Activated B cell treated with CpG ODN at 0.5 μM for 24 hours (primary cell): ENCODE measurements at regions not wholly inside any gene's neighbourhood (a gene's known extent, or its start where the extent isn't known, plus 50 kb on each side); places are given as distances from the start of the nearest gene placed in this dataset.

ENCODE experiments used
- ATAC-seq: fragments of 200-7000 bp; cut with Tn5 transposase; one replicate; pipeline ENCODE4 v1.10.0; 2021; ENCODE audit warnings: low read depth, mild to moderate bottlenecking, moderate library complexity
- CTCF ChIA-PET: fragments of 350-600 bp; sonication (Branson Sonifier 250); formaldehyde crosslinking; loops from one replicate; lab custom pipeline; 2021; ENCODE audit warnings: antibody characterized with exemption; lab: Charles Lee
- POLR2A ChIA-PET: fragments of 350-600 bp; sonication (Branson Sonifier 250); formaldehyde crosslinking; loops from one replicate; lab custom pipeline; 2021; ENCODE audit warnings: antibody characterized with exemption; lab: Charles Lee
- DNase-seq: peaks from one replicate; pipeline ENCODE4 v3.0.0; 2022
- H3K27ac Mint-ChIP-seq: one replicate; pipeline ENCODE4 v1.8.0; 2020; ENCODE audit warnings: mixed read lengths
- H3K27me3 Mint-ChIP-seq: one replicate; pipeline ENCODE4 v1.8.0; 2021; ENCODE audit warnings: mixed read lengths
- H3K36me3 Mint-ChIP-seq: one replicate; pipeline ENCODE4 v1.8.0; 2021; ENCODE audit warnings: low read depth, mixed read lengths
- H3K4me1 Mint-ChIP-seq: one replicate; pipeline ENCODE4 v1.8.0; 2021; ENCODE audit warnings: mixed read lengths
- H3K4me3 Mint-ChIP-seq: one replicate; pipeline ENCODE4 v1.8.0; 2020; ENCODE audit warnings: mild to moderate bottlenecking, mixed read lengths
- H3K9me3 Mint-ChIP-seq: one replicate; pipeline ENCODE4 v1.8.0; 2020; ENCODE audit warnings: mixed read lengths
- CTCF ChIP-seq: fragments of 200-600 bp; IDR thresholded peaks from one replicate; pipeline ENCODE4 v1.8.0; 2022; ENCODE audit warnings: antibody characterized with exemption, mild to moderate bottlenecking
- intact Hi-C: fragments of 100-400 bp; cut with micrococcal nuclease; formaldehyde crosslinking; loops from one replicate; pipeline ENCODE4 v1.15.1; 2024

GRCh38 chr6:101113468-101114260, 232.5 kb upstream of the ASCC3 start:
- no peak for TF ChIP-seq CTCF

GRCh38 chr6:101114703-101115102, 233.6 kb upstream of the ASCC3 start:
- ChIA-PET CTCF (no interaction called here), POLR2A (no interaction called here)
- no peak for TF ChIP-seq CTCF
- no peak for DNase-seq
- H3K4me3 Mint-ChIP-seq = no peak overlapping the region
- no peaks in the 10 kb centered on the region for H3K4me1 Mint-ChIP-seq
- no peak for ATAC-seq
- intact Hi-C loops = no loop called here
- no peaks in the 10 kb centered on the region for H3K36me3 Mint-ChIP-seq
- no peaks in the 10 kb centered on the region for H3K9me3 Mint-ChIP-seq
- H3K27ac Mint-ChIP-seq = no peak overlapping the region
- no peaks in the 10 kb centered on the region for H3K27me3 Mint-ChIP-seq

More at GRCh38 chr6:101113468-101114260, 232.5 kb upstream of the ASCC3 start:
- Mint-ChIP-seq H3K27me3 (no peaks in the 10 kb centered on the region), H3K36me3 (no peaks in the 10 kb centered on the region), H3K4me3 (no peak overlapping the region), H3K27ac (no peak overlapping the region), H3K9me3 (no peaks in the 10 kb centered on the region), H3K4me1 (no peaks in the 10 kb centered on the region)
- CTCF ChIA-PET = no interaction called here
- no peak for DNase-seq
- POLR2A ChIA-PET = no interaction called here
- ATAC-seq = no peak
- intact Hi-C loops = no loop called here

GRCh38 chr6:101116337-101116736, 235.2 kb upstream of the ASCC3 start:
- Mint-ChIP-seq H3K9me3 (no peaks in the 10 kb centered on the region), H3K27me3 (no peaks in the 10 kb centered on the region), H3K36me3 (no peaks in the 10 kb centered on the region), H3K4me3 (no peak overlapping the region), H3K27ac (no peak overlapping the region), H3K4me1 (no peaks in the 10 kb centered on the region)
- POLR2A ChIA-PET = no interaction called here
- no peak for TF ChIP-seq CTCF
- DNase-seq (no peak), ATAC-seq (no peak)
- intact Hi-C loops = no loop called here
- CTCF ChIA-PET = no interaction called here

GRCh38 chr6:101117393-101118135, 236.4 kb upstream of the ASCC3 start:
- ChIA-PET CTCF (no interaction called here), POLR2A (no interaction called here)
- ATAC-seq (no peak), DNase-seq (no peak)
- Mint-ChIP-seq H3K4me3 (no peak overlapping the region), H3K9me3 (no peaks in the 10 kb centered on the region), H3K27me3 (no peaks in the 10 kb centered on the region), H3K36me3 (no peaks in the 10 kb centered on the region), H3K4me1 (no peaks in the 10 kb centered on the region), H3K27ac (no peak overlapping the region)
- TF ChIP-seq CTCF = no peak
- intact Hi-C loops = no loop called here

- no peaks in the 10 kb centered on the region for H3K36me3 Mint-ChIP-seq
- POLR2A ChIA-PET = no interaction called here
- H3K27ac Mint-ChIP-seq = no peak overlapping the region
Measured at GRCh38 chr6:101118136-101118396, 236.9 kb upstream of the ASCC3 start.

More at GRCh38 chr6:101118136-101118396, 236.9 kb upstream of the ASCC3 start:
- DNase-seq (no peak), ATAC-seq (no peak)
- Mint-ChIP-seq H3K4me3 (no peak overlapping the region), H3K27me3 (no peaks in the 10 kb centered on the region), H3K4me1 (no peaks in the 10 kb centered on the region), H3K9me3 (no peaks in the 10 kb centered on the region)
- no peak for TF ChIP-seq CTCF
- CTCF ChIA-PET = no interaction called here
- intact Hi-C loops = no loop called here
